HG03095 (cell line): ENCODE measurements at regions not wholly inside any gene's neighbourhood (a gene's known extent, or its start where the extent isn't known, plus 50 kb on each side); places are given as distances from the start of the nearest gene placed in this dataset.
"Not testable (repeated sequence)": the region's sequence is repeated elsewhere in the genome, so short reads cannot be mapped to it uniquely, and the experiment has no call there.

Experiments used
- ATAC-seq: cut with Tn5 transposase; IDR thresholded peaks from one replicate; pipeline ENCODE4 v1.9.1; 2021; ENCODE audit warnings: moderate library complexity; ENCODE audit not compliant: unreplicated experiment

DNA sequence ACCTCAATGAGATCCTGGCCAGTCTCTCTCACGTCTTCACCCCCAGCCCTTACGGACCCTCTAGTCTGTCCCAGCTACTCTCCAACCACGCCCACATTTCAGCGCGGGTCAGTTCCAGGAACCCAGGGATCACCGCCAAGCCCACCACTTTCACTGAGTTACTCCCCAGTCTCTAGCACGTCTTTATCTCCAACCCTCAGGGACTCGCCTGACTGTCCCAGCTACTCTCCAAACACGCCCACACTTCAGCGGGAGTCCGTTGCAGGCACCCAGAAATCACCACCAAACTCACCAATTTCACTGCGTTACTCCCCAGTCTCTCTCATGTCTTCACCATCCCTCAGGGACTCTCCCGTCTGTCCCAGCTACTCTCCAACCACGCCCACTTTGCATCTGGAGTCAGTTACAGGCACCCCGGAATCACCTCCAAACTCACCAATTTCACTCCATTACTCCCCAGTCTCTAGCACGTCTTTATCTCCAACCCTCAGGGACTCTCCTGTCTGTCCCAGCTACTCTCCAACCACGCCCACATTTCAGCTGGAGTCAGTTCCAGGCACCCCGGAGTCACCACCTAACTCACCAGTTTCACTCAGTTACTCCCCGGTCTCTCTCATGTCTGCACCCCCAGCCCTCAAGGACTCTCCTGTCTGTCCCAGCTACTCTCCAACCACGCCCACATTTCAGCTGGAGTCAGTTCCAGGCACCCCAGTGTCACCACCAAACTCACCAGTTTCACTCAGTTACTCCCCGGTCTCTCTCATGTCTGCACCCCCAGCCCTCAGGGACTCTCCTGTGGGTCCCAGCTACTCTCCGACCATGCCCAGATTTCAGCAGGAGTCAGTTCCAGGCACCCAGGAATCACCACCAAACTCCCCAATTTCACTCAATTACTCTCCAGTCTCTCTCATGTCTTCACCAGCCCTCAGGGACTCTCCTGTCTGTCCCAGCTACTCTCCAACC, 336.8 kb downstream of the CWH43 start:
- not testable (repeated sequence) for ATAC-seq

DNA sequence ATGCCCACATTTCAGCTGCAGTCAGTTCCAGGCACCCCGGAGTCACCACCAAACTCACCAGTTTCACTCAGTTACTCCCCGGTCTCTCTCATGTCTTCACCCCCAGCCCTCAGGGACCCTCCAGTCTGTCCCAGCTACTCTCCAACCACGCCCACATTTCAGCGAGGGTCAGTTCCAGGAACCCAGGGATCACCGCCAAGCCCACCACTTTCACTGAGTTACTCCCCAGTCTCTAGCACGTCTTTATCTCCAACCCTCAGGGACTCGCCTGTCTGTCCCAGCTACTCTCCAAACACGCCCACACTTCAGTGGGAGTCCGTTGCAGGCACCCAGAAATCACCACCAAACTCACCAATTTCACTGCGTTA, 337.5 kb downstream of the CWH43 start:
- not testable (repeated sequence) for ATAC-seq
